Cardiac muscle cell (in vitro differentiated cells and primary cell): ENCODE measurements at regions not wholly inside any gene's neighbourhood (a gene's known extent, or its start where the extent isn't known, plus 50 kb on each side); places are given as distances from the start of the nearest gene placed in this dataset.

ENCODE experiments used
- DNase-seq, 2 donors: peaks; one replicate each; pipeline versions ENCODE4 v3.0.0 to v3.0.0-alpha.2; 2010 to 2017; ENCODE audit warnings: low read depth in 1 of 2, low spot score in 1 of 2
- H3K27ac ChIP-seq: fragments of 200-600 bp; sonication (generic); 2 replicates; pipeline ENCODE4 v1.5.1; 2016
- H3K27me3 ChIP-seq: fragments of 200-600 bp; sonication (generic); 2 replicates; pipeline ENCODE4 v1.6.0; 2016; ENCODE audit warnings: control low read depth
- H3K36me3 ChIP-seq: fragments of 200-600 bp; sonication (generic); 2 replicates; pipeline ENCODE4 v1.5.1; 2016; ENCODE audit warnings: control low read depth
- H3K4me1 ChIP-seq: fragments of 200-600 bp; sonication (generic); 2 replicates; pipeline ENCODE4 v1.8.1; 2017; ENCODE audit warnings: low read depth, mild to moderate bottlenecking, mixed run types
- H3K4me3 ChIP-seq: fragments of 200-600 bp; sonication (generic); 2 replicates; pipeline ENCODE4 v1.5.1; 2016; ENCODE audit warnings: mild to moderate bottlenecking
- H3K9me3 ChIP-seq: fragments of 200-600 bp; sonication (generic); 2 replicates; pipeline ENCODE4 v1.5.1; 2017; ENCODE audit warnings: low read depth, mild to moderate bottlenecking, control low read depth
- CTCF ChIP-seq: IDR thresholded peaks from 2 replicates; pipeline ENCODE4 v1.5.1; 2012; ENCODE audit warnings: low read depth, mild to moderate bottlenecking, low read length

DNA sequence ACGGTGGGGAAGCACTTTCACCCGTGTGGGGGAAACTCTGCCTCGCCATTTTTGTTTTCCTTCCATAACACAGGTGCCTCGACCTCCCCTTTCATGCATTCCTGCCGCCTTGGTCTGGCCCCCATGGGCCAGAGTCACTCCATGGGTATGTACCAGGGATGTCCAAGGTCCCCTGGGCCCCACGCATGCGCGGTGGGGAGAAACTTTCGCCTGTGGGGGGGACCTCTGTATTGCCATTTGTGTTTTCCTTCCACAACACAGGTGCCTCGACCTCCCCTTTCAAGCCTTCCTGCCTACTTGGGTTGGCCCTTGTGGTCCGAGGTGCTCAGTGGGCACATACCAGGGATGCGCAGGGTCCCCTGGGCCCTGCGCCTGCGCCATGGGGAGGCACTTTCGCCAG is 345.8 kb downstream of the ALG10 start:
- H3K9me3 ChIP-seq, result no peaks in the 10 kb centered on the region
- H3K27me3 ChIP-seq, result no peaks in the 10 kb centered on the region
- no peaks in the 10 kb centered on the region for H3K4me1 ChIP-seq
- no peaks in the 10 kb centered on the region for H3K36me3 ChIP-seq
- H3K27ac ChIP-seq, result no peak overlapping the region
- TF ChIP-seq CTCF, result no peak
- DNase-seq, result no peak
- H3K4me3 ChIP-seq, result no peak overlapping the region

GRCh38 chr12:34371050-34371449 is 348.8 kb downstream of the ALG10 start:
- DNase-seq, result no peak
- no peaks in the 10 kb centered on the region for H3K9me3 ChIP-seq
- TF ChIP-seq CTCF, result no peak

GRCh38 chr12:34372003-34372402 is 349.7 kb downstream of the ALG10 start:
- TF ChIP-seq CTCF, result no peak
- H3K4me1 ChIP-seq, result no peaks in the 10 kb centered on the region
- DNase-seq, result no peak
- H3K27ac ChIP-seq, result no peak overlapping the region
- no peak overlapping the region for H3K4me3 ChIP-seq
- no peaks in the 10 kb centered on the region for H3K36me3 ChIP-seq
- no peaks in the 10 kb centered on the region for H3K27me3 ChIP-seq
- H3K9me3 ChIP-seq, result no peaks in the 10 kb centered on the region

More at GRCh38 chr12:34371050-34371449, 348.8 kb downstream of the ALG10 start:
- no peaks in the 10 kb centered on the region for H3K36me3 ChIP-seq
- H3K4me3 ChIP-seq, result no peak overlapping the region
- no peaks in the 10 kb centered on the region for H3K27me3 ChIP-seq
- no peak overlapping the region for H3K27ac ChIP-seq
- H3K4me1 ChIP-seq, result no peaks in the 10 kb centered on the region

DNA sequence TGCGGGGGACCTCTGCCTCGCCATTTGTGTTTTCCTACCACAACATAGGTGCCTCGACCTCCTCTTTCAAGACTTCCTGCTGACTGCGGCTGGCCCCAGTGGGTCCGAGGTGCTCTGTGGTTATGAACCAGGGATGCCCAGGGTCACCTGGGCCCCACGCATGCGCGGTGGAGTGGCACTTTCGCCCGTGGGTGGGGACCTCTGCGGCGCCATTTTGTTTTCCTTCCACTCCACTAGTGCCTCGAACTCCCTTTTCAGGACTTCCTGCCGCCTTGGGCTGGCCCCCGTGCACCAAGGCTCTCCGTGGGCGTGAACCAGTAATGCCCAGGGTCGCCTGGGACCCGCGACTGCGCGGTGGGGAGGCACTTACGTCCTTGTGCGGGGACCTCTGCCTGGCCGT is 351.6 kb downstream of the ALG10 start:
- H3K36me3 ChIP-seq, result no peaks in the 10 kb centered on the region
- TF ChIP-seq CTCF, result no peak
- DNase-seq, result no peak
- H3K4me1 ChIP-seq, result no peaks in the 10 kb centered on the region
- H3K9me3 ChIP-seq, result no peaks in the 10 kb centered on the region
- no peak overlapping the region for H3K27ac ChIP-seq
- H3K4me3 ChIP-seq, result no peak overlapping the region
- H3K27me3 ChIP-seq, result no peaks in the 10 kb centered on the region

DNA sequence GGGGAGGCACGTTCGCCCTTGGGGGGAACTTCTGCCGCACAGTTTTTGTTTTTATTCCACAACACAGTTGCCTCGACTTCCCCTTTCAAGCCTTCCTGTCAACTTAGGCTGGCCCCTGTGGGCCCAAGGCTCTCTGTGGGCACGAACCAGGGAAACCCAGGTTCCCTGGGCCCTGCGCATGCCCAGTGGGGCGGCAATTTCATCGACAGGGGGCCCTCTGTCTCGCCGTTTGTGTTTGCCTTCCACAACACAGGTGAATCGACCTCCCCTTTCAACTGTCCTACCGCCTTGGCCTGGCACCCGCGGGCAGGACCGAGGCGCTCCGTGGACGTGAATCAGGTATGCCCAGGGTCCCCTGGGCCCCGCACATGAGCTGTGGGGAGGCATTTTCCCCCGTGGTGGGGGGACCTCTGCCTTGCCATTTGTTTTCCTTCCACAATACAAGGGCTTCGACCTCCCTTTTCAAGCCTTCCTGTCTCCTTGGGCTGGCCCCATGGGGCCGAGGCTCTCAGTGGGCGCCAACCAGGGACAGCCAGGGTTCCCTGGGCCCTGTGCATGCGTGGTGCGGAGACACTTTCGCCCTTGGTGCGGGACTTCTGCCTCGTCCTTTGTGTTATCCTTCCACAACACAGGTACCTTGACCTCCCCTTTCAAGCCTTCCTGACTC is 354.0 kb downstream of the ALG10 start:
- Histone ChIP-seq H3K27ac (no peak overlapping the region), H3K4me3 (no peak overlapping the region), H3K4me1 (no peaks in the 10 kb centered on the region), H3K36me3 (no peaks in the 10 kb centered on the region), H3K27me3 (no peaks in the 10 kb centered on the region), H3K9me3 (no peaks in the 10 kb centered on the region)
- TF ChIP-seq CTCF, result no peak
- DNase-seq, result no peak
